Activated gamma-delta T cell treated with Interleukin-2 at 50 U/mL for 16 hours (primary cell): ENCODE measurements at regions not wholly inside any gene's neighbourhood (a gene's known extent, or its start where the extent isn't known, plus 50 kb on each side); places are given as distances from the start of the nearest gene placed in this dataset.
"Not testable (repeated sequence)": the region's sequence is repeated elsewhere in the genome, so short reads cannot be mapped to it uniquely, and the experiment has no call there.

Experiments
- DNase-seq: peaks from one replicate; pipeline ENCODE4 v3.0.0-alpha.2; 2020

DNA sequence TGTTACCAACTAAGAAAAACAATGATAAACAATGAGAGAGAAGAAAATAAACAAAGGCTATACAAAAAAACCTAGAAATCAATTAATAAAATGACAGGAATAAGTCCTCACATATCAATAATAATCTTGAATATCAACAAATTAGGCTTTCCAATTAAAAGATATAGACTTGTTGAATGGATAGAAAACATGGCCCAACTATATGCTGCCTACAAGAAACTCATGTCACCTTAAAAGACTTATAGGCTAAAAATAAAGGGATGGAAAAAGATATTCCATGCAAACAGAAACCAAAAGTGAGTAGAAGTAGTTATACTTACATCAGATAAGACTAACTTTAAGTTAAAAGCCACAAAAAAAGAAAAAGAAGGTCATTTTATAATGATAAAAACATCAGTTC lies 183.9 kb downstream of the MYRFL start:
- no peak for DNase-seq

GRCh38 chr12:70011353-70011752 lies 186.3 kb downstream of the MYRFL start:
- no peak for DNase-seq

DNA sequence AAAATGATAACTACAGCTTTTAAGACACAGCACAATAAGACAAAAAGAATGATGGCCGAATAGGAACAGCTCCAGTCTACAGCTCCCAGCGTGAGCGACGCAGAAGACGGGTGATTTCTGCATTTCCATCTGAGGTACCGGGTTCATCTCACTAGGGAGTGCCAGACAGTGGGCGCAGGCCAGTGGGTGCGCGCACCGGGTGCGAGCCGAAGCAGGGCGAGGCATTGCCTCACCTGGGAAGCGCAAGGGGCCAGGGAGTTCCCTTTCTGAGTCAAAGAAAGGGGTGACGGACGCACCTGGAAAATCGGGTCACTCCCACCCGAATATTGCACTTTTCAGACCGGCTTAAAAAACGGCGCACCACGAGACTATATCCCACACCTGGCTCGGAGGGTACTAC lies 188.0 kb downstream of the MYRFL start:
- DNase-seq: not testable (repeated sequence)

DNA sequence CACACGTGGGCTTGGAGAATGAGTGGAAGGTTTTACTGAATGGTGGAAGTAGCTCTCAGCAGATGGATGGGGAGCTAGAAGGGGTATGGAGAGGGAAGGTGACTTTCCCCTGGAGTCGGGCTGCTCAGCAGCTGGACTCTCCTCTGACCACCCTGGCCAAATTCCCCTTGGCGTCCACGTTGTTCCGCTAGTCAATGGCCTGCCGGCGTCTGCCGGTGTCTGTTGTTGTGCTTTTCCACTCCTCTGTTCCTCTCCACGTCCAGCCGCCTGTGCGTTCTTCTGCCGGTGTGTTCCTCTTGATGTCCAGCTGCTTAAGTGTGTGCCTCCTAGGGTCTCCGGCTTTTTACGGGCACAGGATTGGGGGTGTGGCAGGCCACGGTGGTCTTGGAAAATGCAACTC lies 203.5 kb downstream of the MYRFL start:
- DNase-seq: no peak

DNA sequence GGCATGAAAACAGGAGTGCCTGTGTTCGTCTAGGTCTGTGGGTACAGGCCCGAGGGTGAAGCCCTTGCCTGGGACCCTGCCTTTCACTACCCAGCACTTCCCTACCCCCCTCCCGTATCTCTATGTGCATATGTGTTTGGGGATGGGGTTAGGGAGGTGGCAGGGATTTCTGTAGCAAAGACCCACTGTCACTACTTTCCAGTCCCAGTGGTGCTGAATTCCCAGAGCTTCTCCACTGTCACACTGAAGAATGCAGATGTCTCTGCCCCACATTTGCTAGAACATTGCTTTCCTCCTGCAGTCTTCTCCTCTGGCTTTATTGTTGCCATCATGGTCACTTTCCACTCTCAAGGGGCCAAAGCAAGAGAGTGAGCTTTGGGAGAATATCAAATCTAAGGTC lies 203.9 kb downstream of the MYRFL start:
- DNase-seq: no peak

GRCh38 chr12:70031046-70031445 lies 206.0 kb downstream of the MYRFL start:
- no peak for DNase-seq

DNA sequence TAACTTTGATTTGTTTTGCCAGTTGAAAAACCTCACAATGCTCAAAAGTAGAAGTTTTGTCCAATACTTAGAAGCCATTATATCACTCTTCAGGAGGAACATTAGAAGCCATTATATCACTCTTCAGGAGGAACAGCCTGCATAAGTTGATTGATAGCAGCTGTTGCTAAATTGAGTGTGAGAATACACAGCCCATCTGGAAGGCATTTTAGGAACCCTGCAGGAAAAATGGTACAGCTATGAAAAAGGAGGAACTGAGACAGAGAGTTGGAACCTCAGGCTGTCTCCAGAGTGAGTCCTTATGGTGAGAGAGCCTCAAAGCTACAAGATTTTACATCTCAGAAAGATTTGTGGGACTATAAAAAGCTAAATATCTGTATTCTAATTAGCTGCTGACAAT lies 207.0 kb downstream of the MYRFL start:
- DNase-seq: no peak

GRCh38 chr12:70033310-70033709 lies 208.3 kb downstream of the MYRFL start:
- DNase-seq: no peak

DNA sequence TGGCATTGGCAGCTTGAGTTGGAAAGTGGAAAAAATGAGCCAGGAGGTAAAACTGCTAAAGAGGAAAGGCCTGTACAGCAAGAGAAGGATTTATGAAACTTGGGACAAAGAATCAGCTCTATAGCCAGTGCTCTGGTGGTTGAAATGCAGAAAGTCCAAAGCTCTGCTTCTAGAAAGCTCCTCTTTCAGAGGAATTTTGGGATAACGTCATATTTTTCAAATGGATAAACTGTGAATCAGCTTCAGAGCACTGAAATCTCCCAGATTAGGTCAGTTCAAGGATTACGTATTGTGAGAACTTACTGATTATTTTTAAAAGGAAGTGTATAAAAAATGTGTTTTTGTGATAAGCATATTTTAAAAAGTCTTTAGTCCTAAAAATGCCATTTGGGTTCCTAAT lies 203.1 kb upstream of the CNOT2 start:
- DNase-seq: no peak

DNA sequence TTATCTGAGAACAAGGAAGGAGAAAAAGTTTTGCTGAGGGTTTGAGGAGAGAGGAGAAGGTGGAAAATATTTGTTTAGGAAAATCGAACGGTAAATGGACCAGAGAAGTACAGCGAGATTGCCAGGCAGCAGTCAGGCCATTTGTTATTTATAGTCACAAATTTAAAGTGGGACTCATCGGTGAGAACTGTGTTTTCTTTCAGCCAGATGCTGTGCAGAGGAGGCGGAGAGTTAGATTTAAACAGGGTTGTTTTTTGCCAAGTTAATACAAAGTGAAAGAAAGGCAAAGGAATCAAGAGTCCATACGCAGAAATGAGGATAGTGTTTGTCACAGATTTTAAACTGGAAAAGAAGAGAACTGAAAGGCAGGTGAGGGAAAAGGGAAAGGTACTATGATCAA lies 200.6 kb upstream of the CNOT2 start:
- no peak for DNase-seq

DNA sequence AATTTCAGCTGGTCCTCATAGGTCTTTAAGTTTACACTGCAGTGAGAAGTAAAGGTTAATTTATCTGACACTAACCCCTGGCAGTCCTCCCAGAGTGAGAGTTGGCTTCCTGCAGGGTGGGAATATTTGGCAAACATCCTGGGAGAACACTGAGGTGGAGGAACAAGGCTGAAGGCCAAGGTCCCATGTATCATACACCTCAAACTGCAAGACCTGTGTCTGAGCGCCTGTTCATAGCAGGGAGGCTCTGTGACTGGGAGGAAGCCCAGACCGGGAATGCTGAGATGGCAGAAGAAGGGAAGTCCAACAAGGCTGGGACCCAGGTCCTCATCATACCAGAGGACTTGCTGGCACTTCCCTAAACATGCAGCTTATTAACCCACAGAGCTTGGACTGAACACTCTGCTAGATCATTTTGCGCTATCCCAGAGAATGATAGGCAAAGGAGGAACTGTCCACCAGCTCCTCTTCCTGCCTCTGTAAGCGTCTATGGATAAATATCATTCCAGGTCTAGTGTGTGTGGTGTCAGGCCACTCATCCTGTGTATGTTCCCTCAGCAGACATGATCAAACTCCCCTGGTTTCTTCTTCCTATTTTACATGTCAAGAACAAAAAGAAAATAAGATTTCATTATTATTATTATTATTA lies 199.6 kb upstream of the CNOT2 start:
- DNase-seq: no peak

DNA sequence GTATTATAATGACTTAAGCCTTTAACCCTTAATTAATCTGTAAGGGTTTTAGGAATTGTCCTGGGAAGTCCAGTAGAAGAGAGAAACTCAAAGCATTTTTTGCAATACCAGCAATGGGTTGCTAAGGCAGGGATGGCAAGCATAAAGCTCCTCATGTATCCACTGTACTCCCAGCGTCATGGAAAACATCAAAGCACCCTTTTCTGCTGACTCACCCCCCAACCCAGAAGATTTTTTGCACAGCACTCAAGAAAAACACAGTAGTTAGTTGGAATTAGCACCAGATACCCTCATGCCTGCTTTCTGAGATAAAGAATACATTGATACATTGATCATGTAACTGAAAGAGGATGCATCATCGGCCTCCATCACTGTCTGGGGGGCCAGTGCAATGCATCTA lies 199.1 kb upstream of the CNOT2 start:
- no peak for DNase-seq

GRCh38 chr12:70045036-70045435 lies 198.2 kb upstream of the CNOT2 start:
- no peak for DNase-seq

DNA sequence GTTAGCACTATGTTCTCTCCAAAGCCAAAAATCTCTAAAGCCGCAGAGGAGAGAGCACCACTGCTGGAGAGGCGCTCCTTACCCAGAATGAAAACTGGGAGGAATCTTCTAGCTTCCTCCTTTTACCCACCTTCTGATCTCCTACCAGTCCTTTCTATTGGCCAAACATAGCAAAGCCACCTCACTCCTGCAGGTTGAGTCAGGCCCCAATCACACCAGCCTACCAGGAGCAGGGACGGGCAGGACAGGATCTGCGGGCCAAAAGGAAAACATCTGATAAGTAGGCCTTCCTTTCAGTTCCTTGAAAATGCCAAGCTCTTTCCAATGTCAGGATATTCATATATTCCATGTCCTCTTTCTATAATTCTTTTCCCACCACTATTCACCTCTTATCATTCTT lies 197.7 kb upstream of the CNOT2 start:
- no peak for DNase-seq

DNA sequence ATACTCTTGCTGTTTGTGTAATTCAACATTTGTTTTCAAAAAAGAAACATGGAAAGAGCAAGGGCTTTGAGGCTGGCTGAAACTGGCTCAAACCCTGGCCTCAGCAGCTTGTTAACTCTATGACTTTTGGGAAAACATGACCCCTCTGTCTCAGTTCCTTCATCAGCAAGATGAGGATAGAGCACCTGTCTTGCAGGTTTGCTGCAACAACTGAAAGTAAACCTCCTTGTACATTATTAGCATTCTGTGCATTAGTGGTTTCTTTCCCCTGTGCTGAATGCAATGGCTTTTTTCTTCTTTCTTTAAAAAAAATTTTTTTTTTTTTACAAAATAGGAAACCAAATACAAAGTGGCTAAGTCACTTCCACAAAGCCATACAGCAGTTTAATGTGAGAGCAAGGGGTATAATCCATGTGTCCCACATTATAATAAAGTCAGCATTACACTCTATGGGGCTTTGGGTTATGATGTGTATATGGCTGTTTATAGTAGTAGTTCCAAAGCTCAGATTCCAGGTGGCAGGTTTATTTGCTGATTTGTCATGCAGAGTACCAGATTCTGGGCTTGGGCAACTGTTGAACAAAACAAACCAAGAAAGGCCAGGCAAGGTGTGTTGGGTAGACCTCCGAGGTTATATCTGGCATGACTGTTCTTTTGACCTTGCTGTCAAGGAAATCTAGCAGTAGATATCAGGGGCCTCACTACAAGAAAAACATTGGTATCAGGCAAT lies 194.5 kb upstream of the CNOT2 start:
- no peak for DNase-seq

GRCh38 chr12:70049596-70050360 lies 193.5 kb upstream of the CNOT2 start:
- DNase-seq: peak; percentile 5

DNA sequence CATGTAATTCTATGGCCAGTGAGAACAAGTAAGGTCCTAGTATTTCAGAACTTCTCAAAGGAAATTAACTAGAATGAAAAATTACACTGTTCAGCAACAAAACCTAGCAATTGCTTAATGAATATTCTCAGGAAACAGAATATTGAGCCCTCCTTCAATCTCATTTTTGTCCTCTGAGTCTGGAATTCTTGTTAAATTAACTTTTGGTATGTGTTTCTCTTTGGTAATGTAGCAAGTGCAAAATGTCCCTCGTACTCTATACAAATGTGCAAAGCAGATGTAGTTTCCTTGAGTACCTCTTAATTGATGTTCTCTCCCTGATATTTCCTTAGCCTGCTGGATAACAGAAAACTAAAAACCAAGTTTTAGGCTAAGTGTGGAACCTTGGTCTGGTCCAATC lies 190.8 kb upstream of the CNOT2 start:
- no peak for DNase-seq

DNA sequence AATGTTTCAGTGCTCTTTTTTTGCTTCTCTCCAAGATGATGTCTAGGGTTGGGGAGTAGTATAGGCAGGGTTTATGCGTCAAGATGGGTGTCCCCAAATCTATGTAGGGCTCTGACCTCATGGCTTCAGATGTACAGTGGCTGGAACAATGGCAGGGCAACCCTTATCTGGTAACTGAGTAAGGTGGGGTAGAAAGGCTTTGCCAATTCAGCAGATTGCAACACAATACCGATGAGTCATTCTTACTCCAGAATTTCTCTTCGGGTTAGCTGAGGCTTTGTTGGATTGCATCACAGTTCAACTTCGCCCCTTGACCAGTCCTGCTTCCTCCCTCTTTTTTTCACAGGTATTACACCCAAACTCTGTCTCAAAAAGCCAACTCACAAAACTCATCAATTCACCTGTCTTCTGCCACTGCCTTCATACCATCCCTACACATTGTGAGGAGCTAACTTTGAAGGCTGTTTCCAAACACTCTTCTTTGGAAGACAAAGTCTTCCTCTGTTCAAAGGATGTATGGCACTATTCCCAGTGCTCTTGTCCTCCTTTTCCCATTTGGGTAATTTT lies 190.2 kb upstream of the CNOT2 start:
- no peak for DNase-seq

DNA sequence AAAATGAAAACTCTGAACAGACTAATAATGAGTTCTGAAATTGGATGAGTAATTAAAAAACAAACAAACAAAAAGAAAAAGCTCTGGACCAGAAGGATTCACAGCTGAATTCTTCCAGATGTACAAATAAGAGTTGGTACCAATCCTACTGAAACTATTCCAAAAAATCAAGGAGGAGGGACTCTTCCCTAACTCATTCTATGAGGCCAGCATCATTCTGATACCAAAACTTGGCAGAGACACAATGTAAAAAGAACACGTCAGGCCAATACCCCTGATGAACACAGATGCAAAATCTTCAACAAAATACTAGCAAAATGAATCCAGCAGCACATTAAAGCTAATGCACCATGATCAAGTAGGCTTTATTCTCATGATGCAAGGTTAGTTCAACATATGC lies 183.9 kb upstream of the CNOT2 start:
- DNase-seq: no peak

DNA sequence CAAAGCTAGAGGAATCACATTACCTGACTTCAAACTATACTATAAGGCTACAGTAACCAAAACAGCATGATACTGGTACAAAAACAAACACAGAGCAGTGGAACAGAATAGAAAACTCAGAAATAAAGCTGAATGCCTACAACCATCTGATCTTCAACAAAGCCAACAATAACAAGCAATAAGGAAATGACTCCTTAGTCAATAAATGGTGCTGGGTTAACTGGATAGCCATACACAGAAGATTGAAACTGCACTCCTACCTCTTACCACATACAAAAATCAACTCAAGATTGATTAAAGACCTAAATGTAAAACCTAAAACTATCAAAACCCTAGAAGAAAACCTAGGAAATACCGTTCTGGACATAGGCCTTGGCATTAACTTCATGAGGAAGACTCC lies 182.6 kb upstream of the CNOT2 start:
- DNase-seq: no peak

GRCh38 chr12:70068743-70069142 lies 174.5 kb upstream of the CNOT2 start:
- no peak for DNase-seq

- DNase-seq: no peak
Measured at GRCh38 chr12:70069221-70070105, 173.8 kb upstream of the CNOT2 start.

GRCh38 chr12:70070494-70071007 lies 172.7 kb upstream of the CNOT2 start:
- no peak for DNase-seq
